ENCODE measurements at regions not wholly inside any gene's neighbourhood (a gene's known extent, or its start where the extent isn't known, plus 50 kb on each side); places are given as distances from the start of the nearest gene placed in this dataset.
"Not testable (repeated sequence)": the region's sequence is repeated elsewhere in the genome, so short reads cannot be mapped to it uniquely, and the experiment has no call there.

GRCh38 chr9:38999277-38999676, 279.3 kb upstream of the FAM240B start:
- not testable (repeated sequence) for TF ChIP-seq ZNF513 (CRISPR knock-in tag; conservative IDR thresholded peaks at IDR 0.05); RFX3 (CRISPR knock-in tag; IDR thresholded peaks at IDR 0.05); AKNA (CRISPR knock-in tag; IDR thresholded peaks at IDR 0.05; ENCODE audit: borderline replicate concordance); ZNF749 (CRISPR knock-in tag; IDR thresholded peaks at IDR 0.05; ENCODE audit: borderline replicate concordance); ZNF616 (CRISPR knock-in tag; IDR thresholded peaks at IDR 0.05; ENCODE audit: low read depth); CTCF (CRISPR knock-in tag; IDR thresholded peaks at IDR 0.05); HDAC1 (CRISPR knock-in tag; IDR thresholded peaks at IDR 0.05); BCLAF1 (IDR thresholded peaks at IDR 0.05); TGIF2 (CRISPR knock-in tag; IDR thresholded peaks at IDR 0.05); RAD51 (IDR thresholded peaks at IDR 0.05; ENCODE audit: borderline replicate concordance); RXRA (CRISPR knock-in tag; IDR thresholded peaks at IDR 0.05); ZNF691 (CRISPR knock-in tag; IDR thresholded peaks at IDR 0.05; ENCODE audit: borderline replicate concordance, low read depth)

Measured in HepG2 (cell line).